ENCODE measurements at regions not wholly inside any gene's neighbourhood (a gene's known extent, or its start where the extent isn't known, plus 50 kb on each side); places are given as distances from the start of the nearest gene placed in this dataset.

DNA sequence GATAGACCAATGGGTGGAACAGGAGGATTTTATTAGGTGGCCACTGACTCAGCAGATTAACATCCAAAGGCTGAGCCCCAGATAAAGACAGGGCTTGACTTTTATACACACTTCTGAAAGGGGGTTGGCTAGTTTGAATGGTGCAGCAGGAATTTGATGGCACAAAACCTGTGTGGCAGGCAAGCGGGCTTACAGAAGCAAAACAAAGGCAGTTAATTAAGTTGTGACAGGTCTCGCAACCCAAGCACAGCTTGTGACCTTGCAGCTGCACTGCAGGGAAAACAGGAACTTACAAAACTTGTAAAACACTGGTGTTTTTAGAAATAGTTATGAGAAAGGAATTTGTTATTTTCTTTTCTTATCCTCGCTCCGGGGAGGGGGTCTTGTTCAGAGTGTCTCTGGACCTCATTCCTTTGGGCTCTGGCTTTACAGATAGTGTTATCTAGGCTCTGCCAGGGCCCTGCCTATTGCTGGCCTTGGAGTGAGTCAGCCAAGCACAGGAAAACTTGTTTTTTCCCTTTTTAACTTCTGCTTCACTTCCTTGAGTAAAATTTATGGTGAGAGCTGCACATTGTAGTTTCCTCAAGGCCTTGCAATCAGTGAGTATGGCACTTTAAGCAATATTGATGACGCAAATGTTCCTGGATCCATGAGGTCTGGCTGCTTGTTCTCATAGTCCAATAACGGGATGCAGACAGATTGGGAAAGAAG lies 457.1 kb downstream of the TGIF2LY start:
- DNase-seq (ENCODE audit: low read depth in 2 of 3, low spot score in 2 of 3), result peak in 2 of 3 donors; percentile 70 to 77
